ENCODE measurements at regions not wholly inside any gene's neighbourhood (a gene's known extent, or its start where the extent isn't known, plus 50 kb on each side); places are given as distances from the start of the nearest gene placed in this dataset.

GRCh38 chr21:20644552-20644951 is 353.7 kb upstream of the NCAM2 start:
- in situ Hi-C loops (cut with HindIII; ENCODE audit: low sequenced_read_pairs): no loop called here
- DNase-seq (ENCODE audit: low spot score): no peak

- no peak for DNase-seq (ENCODE audit: low spot score)
- in situ Hi-C loops (cut with HindIII; ENCODE audit: low sequenced_read_pairs): no loop called here
These were observed 352.9 kb upstream of the NCAM2 start for GRCh38 chr21:20645344-20645743.

- in situ Hi-C loops (cut with HindIII; ENCODE audit: low sequenced_read_pairs): no loop called here
- DNase-seq (ENCODE audit: low spot score): no peak
These were observed 351.6 kb upstream of the NCAM2 start for GRCh38 chr21:20646431-20647165.

GRCh38 chr21:20647607-20648006 is 350.6 kb upstream of the NCAM2 start:
- in situ Hi-C loops (cut with HindIII; ENCODE audit: low sequenced_read_pairs): no loop called here
- no peak for DNase-seq (ENCODE audit: low spot score)

- no peak for DNase-seq (ENCODE audit: low spot score)
- in situ Hi-C loops (cut with HindIII; ENCODE audit: low sequenced_read_pairs): no loop called here
These were observed 349.0 kb upstream of the NCAM2 start for GRCh38 chr21:20649231-20649630.

- in situ Hi-C loops (cut with HindIII; ENCODE audit: low sequenced_read_pairs): no loop called here
- DNase-seq (ENCODE audit: low spot score): no peak
These were observed 345.4 kb upstream of the NCAM2 start for GRCh38 chr21:20652846-20653245.

DNA sequence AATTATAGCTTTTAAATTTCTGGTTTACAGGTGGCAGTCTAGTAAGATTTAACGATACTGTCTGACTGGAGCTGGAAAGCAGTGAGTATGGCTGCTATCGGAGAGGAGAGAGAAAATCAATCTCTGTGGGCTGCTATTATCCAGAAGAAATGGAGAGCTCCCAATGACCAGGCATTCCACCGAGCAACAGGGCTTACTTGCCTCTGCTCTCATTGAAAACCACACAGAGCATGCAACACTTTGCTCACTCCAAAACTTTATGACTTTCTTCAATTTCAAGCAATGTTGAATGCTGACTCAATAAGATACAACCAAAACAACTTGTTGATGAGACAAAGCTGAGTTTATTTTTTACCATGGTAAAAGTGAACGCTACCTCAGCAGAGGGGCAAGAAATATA is 337.0 kb upstream of the NCAM2 start:
- in situ Hi-C loops (cut with HindIII; ENCODE audit: low sequenced_read_pairs): no loop called here
- no peak for DNase-seq (ENCODE audit: low spot score)

DNA sequence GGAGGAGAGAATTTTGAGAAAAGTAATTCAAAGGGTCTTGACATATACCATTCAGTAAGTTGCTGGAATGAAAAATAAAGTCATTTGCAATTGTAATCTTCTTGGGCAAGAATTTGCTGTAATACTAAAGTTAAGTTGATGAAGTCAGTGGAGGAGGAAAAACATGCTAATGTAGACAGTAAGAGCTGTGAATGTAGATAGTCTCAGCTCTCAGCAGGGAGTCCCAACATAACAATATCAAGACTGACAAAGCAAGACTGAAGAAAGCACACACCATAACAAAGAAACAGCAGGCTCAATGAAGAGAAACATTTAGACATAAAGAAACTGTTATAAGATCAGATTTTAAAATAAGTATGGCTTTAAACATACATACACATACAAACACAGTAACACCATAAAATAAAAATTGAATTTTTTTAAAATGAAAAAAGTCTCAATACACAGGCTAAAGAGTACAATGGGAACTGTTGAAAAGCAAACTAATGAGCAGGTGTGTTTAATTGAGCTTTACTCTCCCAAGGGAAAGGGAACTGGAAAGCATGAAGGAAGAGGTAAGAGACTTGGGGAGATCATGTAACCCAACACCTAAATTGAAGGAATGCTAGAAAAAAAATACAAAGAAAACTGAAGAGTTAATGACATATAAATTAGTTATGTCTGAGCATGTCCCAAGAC is 336.3 kb upstream of the NCAM2 start:
- in situ Hi-C loops (cut with HindIII; ENCODE audit: low sequenced_read_pairs): no loop called here
- no peak for DNase-seq (ENCODE audit: low spot score)

- in situ Hi-C loops (cut with HindIII; ENCODE audit: low sequenced_read_pairs): no loop called here
- no peak for DNase-seq (ENCODE audit: low spot score)
These were observed 335.7 kb upstream of the NCAM2 start for GRCh38 chr21:20662514-20662913.

- DNase-seq (ENCODE audit: low spot score): peak; percentile 6
- in situ Hi-C loops (cut with HindIII; ENCODE audit: low sequenced_read_pairs): no loop called here
These were observed 330.3 kb upstream of the NCAM2 start for GRCh38 chr21:20667931-20668330.

- no peak for DNase-seq (ENCODE audit: low spot score)
- in situ Hi-C loops (cut with HindIII; ENCODE audit: low sequenced_read_pairs): no loop called here
These were observed 312.7 kb upstream of the NCAM2 start for GRCh38 chr21:20685475-20685874.

- in situ Hi-C loops (cut with HindIII; ENCODE audit: low sequenced_read_pairs): no loop called here
- no peak for DNase-seq (ENCODE audit: low spot score)
These were observed 299.6 kb upstream of the NCAM2 start for GRCh38 chr21:20698585-20698984.

- in situ Hi-C loops (cut with HindIII; ENCODE audit: low sequenced_read_pairs): no loop called here
- DNase-seq (ENCODE audit: low spot score): no peak
These were observed 297.0 kb upstream of the NCAM2 start for GRCh38 chr21:20701235-20701634.

GRCh38 chr21:20703112-20703767 is 295.0 kb upstream of the NCAM2 start:
- no peak for DNase-seq (ENCODE audit: low spot score)
- in situ Hi-C loops (cut with HindIII; ENCODE audit: low sequenced_read_pairs): no loop called here

GRCh38 chr21:20720623-20721022 is 277.6 kb upstream of the NCAM2 start:
- in situ Hi-C loops (cut with HindIII; ENCODE audit: low sequenced_read_pairs): no loop called here
- DNase-seq (ENCODE audit: low spot score): no peak

DNA sequence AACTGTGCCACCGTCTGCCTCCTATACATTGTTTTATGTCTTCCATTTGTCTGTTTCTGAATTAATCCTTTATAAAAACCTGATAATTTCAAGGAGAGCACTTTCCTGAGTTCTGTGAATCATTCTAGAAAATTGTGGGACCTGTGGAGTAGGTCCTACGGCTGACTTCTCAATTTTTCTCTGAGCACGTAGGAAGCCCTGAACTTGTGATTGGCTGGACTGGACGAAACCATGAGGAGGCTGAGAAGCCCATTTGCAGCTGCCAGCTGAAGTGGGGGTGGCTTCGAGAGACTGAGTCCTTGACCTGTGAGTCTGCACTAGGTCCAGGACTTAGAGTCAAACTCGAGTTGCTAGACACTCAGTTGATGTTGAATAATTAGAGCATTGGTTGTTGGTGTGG is 277.1 kb upstream of the NCAM2 start:
- DNase-seq (ENCODE audit: low spot score): no peak
- in situ Hi-C loops (cut with HindIII; ENCODE audit: low sequenced_read_pairs): no loop called here

DNA sequence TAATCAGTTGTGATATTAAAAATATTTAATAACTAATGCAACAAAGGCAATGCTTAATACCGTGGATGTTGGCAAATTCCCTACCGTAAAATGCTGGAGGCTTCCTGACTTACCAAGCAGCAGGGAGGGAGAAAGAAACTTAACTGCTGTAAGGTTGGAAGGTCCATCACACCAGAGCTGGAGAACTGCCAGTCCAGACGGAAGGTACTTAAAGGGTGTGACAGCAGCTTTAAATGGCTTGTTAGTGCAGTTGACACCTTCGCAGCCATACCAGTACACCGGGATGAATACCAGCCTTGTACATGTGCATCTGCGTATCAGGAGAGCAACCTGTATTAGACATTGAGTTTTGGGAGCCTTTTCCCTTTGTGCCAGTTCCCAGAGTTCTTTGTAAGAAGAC is 269.5 kb upstream of the NCAM2 start:
- in situ Hi-C loops (cut with HindIII; ENCODE audit: low sequenced_read_pairs): no loop called here
- no peak for DNase-seq (ENCODE audit: low spot score)

- in situ Hi-C loops (cut with HindIII; ENCODE audit: low sequenced_read_pairs): no loop called here
- DNase-seq (ENCODE audit: low spot score): no peak
These were observed 268.8 kb upstream of the NCAM2 start for GRCh38 chr21:20729376-20729775.

DNA sequence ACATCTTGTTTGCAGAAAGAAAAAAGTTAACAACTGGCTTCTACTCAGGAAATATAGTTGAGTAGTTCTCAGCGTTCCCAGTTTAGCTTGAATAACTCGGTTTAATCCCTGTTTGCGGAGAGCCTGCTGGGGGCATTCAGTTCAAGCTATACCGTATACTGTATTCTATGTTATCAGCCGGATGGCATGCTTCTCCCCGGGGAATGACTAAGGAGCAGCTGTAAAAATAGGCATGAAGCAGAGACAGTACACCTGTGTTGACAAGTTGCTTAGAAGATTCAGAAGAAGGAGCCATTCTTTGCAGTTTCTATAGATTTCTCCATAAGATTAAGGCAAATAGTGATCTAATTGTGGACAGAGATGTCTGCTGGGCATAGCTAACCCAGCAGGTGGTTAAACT is 267.8 kb upstream of the NCAM2 start:
- in situ Hi-C loops (cut with HindIII; ENCODE audit: low sequenced_read_pairs): no loop called here

GRCh38 chr21:20735257-20735656 is 263.0 kb upstream of the NCAM2 start:
- in situ Hi-C loops (cut with HindIII; ENCODE audit: low sequenced_read_pairs): no loop called here
- DNase-seq (ENCODE audit: low spot score): no peak

More for the DNA sequence above, 267.8 kb upstream of the NCAM2 start:
- DNase-seq (ENCODE audit: low spot score): no peak

All from G401 (cell line).